ENCODE measurements at regions not wholly inside any gene's neighbourhood (a gene's known extent, or its start where the extent isn't known, plus 50 kb on each side); places are given as distances from the start of the nearest gene placed in this dataset.
"Not testable (repeated sequence)": the region's sequence is repeated elsewhere in the genome, so short reads cannot be mapped to it uniquely, and the experiment has no call there.

DNA sequence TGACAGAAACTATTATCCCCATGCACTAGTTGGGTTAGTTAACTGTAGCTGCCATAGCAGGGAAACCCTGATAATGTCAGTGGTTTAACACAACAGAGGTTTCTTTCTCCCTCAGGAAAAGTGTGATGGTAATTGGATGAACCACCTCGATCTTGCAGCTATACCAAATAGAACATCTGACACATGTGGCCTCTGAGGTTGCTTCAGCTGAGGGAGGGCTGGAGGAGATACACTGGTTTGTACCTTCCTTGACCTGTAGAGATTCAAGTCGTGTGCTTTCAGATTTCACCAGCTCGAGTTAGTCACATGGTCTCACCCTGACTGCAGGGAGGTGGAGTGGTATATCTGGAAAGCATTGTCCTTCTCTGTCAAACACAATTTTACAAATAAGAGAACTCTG, 147.2 kb upstream of the SFRP2 start:
- no peak for DNase-seq (ENCODE audit: low spot score)

DNA sequence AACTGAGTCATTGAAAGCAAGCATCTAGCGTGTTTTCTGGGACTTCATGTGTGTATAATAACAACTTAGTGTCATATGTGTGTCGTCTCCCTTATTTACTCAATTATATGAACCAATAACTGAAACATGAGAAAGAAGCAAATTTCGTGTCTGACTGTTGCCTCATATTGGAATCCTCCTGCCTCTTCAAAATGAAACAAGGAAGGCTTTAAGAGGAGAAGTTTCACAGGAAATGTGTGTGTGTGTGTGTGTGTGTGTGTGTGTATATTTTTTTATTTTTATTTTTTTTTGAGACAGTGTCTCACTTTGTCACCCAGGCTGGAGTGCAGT, 145.8 kb upstream of the SFRP2 start:
- DNase-seq (ENCODE audit: low spot score), result no peak

DNA sequence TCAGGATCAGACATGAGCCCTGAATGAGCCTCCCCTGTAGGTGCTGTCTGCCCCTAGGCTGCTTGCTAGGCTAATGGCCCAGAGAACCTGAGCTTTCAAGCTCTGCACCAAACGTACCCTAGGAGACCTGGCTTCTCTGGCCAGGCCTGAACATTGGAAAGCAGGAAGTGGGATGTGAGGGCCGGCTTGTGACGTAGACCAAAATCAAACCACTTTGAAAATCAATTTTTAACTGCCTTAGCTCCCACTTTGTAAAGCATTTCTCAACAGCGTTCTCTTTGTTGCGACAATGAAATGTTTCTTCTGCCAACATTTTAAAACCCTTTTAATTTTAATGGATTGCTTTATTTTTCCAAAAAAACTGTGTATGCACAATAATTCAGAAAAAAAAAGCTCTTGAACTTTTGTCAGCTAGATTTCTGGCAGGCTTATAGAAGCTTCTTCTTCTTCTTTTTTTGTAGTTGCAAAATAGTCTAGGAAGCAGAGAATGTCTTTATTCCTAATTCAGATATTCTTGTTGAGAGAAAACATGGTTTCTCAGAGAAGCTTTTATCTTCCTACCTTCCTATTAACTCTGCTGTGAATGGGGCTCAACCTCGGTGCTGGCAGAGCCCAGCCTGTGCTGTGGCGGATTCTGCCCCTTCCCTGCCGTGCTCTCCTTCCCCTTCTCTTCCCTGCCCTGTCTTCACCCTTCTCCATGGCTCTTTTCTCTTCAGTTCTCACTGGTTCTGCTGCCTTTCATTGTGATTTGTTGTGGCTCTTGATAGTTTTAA, 145.2 kb upstream of the SFRP2 start:
- DNase-seq (ENCODE audit: low spot score), result no peak

DNA sequence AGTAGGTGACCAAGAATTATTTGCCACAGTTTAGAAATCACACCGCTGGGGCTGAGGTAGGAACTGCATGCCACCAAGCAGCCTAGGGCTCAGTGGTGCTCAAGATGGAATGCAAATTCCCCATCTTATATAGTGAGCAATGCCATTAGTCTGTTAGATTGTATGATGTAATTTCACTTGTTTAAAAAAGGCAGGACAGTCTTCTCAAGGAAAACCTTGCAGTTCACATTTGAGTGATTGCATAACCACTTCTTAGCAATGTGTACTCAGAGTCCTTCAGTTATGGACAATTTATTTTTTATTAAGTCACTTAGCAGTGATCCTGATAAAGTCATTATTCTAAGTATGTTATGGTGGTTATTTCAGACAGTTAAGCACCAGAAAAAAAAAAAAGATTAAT, 142.9 kb upstream of the SFRP2 start:
- DNase-seq (ENCODE audit: low spot score), result no peak

DNA sequence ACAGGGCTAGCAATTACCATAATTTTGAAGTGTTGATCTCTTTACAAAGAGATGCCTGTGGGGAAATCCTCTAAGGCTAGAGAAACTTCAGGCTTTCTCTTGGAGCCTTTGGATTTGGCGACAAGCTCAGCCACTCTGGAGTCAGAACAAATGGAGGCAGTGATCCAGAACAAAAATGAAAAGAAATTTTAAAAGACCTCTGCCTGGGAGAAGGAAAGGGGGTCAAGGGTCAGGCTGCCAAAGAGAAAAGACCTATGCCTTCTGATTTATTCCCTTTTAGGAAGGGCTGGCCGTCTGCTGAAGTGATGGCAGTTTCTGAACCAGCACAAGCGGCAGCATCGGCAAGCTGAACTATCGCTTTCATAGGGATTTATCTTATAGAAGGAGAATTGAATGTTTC, 140.8 kb upstream of the SFRP2 start:
- DNase-seq (ENCODE audit: low spot score), result no peak

DNA sequence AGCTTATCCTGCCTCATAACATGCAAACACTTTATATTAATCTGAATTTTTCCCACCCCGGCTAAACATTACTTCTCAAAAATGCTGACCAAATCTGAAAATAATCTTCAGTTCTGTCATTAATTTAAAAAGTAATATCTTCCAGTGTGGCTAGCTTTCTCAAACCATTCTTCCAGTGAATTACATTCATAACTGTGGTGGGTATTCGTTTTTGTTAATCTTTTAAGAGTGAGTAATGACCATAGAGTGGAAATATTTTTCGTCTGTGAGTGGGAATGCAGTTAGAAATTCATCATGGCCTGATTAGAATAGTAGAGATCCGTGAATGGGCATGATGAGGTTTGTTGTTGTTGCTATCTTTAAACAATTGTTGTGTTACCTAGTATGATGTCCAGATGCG, 138.6 kb upstream of the SFRP2 start:
- DNase-seq (ENCODE audit: low spot score), result no peak

DNA sequence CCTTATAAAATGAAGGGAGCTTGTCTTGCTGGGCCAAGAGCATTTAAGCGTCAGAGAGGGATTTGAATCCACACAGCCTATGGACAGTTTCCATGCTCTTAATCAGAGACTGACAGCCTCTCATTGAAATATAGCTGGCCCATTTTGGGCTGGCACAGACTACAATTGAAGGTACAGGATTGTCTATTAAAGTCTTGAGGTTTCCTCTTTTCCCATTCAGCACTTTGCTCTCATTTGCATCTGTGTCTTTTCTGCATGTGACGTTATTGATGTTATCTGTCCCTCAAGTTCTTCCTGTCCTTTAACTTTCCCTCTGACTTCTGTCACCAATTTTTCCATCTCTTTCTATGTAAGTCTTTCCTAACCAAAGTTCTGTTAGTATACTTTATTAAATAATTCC, 133.3 kb upstream of the SFRP2 start:
- no peak for DNase-seq (ENCODE audit: low spot score)

DNA sequence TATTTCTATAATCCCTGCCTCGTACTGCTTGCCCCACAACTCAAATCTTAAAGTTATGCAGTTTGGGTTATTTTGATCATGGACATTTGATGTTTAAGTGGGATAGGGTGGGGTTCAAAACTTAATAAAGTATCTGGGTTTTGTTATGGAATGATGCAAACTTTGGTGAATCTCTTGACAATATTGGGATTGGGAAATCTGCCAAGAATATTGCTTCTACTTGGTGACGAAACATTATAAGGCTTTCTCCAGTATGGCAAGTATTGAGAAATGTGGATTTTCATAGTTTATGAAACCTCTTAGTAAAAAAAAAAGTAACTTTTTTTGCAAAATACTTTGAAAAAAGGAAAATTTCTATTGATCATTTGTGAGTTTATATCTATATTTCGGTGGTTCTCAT, 130.8 kb upstream of the SFRP2 start:
- DNase-seq (ENCODE audit: low spot score), result no peak

DNA sequence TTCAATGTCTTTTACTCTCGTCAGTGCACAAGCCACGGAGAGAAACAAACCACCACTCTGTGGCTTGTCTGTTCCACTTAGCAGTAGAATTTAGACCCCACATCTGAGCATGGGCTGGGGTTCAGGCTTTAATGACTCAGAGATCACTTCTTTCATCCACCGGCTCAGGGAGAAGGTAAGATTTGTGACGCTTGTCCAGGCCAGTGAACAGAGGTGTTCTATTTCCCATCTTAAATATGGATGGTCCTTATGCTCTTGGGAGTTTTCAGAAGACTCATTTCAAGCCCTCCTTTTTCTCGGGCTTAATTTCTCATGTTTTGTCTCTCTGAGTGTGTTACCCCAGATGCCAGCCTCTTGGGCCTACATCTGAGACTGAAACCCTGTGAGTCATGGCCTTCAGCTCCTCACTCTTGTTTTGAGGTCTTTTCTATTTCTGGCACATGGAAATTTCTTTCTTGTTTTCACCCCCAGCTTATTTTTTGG, 127.4 kb upstream of the SFRP2 start:
- no peak for DNase-seq (ENCODE audit: low spot score)

DNA sequence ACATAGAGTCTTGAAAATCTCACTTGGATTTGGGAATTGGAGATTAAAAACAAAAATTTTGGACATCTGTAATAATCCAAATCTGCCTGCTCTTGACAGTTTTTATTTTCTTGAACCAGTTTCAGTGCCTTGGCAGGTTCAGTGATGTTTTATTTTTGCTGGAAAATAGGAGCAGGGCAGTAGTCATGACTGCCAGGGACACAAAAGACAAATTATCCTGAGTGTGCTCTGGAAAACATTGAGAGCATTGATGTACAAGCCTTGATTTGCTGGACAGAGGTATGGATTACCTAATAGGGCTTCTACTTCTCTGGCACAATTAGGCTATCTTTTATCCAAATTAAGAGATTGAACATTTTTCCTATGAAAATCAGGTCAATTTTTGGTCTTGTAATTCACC, 123.4 kb upstream of the SFRP2 start:
- no peak for DNase-seq (ENCODE audit: low spot score)

DNA sequence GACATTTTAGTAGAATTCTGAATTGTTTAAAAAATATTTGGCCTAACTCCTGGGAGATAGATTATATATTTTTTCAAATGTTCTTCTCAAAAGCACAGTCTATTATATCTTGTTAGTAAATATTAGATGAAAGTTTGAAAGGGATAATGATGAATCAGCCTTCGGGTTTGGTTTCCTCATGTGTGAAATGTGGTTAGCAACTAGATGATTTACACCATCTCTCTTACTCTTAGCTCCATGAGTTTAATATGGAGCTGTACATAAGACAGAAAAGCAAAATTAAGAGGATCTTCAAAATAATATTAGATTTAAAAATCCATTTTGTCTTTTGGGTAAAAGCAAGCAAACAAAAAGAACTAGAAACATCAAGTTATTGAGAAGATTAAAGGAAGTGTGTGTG, 120.8 kb upstream of the SFRP2 start:
- DNase-seq (ENCODE audit: low spot score), result no peak

DNA sequence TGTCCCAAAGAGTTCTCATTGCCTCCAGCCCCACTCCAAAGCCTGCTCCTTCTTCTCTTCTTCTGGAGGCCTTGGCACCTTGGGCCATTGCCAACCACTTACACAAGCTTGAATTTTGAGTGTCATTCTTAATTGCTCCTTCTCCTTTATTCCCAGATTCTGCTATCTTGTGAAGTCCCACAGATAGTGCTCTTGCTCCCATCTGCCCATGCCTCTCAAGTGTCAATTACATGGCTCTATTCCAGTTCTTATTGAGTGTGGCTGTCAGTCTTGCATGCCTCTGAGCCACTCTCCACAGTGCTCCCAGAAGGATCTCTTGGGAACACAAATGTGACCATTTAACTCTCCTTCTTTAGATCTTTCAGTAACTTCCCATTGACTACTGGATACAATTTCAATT, 117.3 kb upstream of the SFRP2 start:
- DNase-seq (ENCODE audit: low spot score), result no peak

DNA sequence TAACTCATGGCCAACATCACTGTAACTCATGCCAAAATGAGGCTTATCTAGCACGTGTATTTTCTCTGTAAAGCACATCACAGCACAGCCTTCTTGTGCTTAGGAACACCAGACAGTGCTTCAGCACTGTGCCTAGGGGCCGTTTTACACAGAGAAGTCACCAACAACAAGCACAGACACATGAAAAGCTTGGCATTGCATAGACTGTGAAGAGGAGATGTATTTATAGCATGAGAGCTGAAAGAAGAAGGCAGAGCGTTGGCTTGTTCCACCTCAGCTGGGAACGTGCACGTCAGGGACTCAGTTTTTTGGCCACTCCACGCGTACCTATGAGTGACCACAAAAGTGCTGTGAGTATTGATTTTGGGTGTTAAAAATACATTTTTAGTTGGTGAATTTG, 116.3 kb upstream of the SFRP2 start:
- DNase-seq (ENCODE audit: low spot score), result no peak

DNA sequence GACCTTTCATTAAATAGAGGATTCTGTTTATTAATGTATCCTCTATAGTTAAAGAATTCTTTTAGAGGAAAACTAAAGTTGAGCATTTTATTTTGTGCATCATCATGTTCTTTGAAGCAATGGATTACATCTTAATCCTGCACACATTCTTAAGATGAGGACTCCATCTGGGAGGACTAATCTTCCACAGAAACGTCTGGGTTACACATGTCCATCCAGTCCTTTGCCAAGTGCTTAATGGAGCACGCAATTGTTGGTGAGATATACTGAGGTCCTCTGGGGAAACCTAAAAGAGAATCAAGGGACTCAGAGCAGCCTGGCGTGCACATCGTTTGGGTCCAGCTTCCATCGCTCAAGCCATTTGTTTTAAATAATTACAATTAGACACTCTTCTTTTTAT, 115.1 kb upstream of the SFRP2 start:
- DNase-seq (ENCODE audit: low spot score), result no peak

DNA sequence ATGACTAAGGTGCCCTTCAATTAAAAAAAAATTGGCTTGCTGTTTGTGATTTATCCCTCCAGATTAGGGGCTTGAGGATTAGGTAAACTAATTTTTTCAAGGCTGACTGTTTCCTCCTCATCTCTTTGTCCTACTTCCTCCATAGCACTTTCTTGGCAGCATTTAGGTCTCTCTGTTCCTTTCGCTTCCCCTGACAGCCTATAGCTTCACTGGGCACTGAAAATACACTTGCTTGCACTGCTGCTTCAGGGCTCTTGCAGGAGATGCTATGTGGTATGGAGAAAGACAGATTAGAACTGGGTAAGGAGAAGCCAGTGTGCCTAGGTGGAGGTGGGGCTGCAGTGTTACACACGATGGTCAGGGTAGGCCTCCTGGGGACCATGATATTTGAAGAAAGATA, 112.3 kb upstream of the SFRP2 start:
- no peak for DNase-seq (ENCODE audit: low spot score)

DNA sequence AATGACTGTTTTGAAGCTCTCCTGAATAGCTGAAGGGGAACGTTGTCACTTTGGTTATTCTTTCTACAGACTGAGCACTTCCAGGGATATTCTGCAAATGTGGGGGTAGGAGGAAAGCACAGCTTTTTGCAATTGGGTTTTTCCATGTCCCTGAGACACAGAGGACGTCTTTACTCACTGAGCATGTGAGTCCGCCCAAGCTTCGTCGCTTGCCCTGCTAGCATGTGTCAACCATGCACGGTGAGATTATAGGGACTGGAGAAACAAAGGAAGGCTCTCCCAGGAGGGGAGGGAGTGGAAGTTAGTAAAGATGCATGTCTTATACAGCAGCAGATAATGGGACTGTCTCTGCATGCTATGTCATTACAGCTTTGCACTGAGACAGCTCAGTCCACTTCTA, 111.5 kb upstream of the SFRP2 start:
- no peak for DNase-seq (ENCODE audit: low spot score)

DNA sequence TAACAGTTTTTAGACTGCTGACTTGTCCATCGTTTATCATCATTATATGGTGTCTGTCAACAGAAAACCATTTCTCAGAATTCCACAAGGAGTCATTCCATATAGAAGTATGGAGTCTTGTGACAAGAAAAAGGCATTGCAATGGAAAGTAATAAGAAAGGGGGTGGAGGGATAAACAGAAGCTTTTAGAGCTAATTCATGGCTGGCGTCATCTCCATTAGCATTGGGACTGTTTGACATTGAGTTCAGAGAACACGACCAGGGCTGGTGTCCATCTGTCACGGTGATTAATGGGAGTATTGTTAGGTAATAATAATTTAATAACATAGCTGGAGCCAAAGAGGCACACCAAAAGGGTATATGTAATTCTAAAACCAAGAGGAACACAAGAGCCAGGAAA, 101.9 kb upstream of the SFRP2 start:
- DNase-seq (ENCODE audit: low spot score), result no peak

DNA sequence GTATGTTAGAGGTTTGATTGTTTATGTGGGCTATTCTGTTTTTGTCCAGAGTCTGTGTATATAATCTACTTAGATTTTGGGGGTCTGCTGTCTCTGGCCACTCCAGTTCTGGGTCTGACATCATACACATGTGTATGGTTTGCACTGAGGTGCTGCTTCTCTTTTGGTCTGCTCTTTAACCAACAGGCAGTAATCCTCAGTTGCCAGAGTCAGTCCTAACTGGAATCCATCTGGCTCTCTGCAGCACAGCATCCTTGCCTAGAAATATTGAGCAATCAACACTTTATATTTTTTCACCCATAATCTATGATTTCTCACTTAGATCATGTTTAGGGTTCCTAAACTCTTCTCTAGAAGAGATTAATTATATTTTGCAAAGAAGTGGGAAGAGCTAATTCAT, 98.3 kb upstream of the SFRP2 start:
- DNase-seq (ENCODE audit: low spot score), result no peak

DNA sequence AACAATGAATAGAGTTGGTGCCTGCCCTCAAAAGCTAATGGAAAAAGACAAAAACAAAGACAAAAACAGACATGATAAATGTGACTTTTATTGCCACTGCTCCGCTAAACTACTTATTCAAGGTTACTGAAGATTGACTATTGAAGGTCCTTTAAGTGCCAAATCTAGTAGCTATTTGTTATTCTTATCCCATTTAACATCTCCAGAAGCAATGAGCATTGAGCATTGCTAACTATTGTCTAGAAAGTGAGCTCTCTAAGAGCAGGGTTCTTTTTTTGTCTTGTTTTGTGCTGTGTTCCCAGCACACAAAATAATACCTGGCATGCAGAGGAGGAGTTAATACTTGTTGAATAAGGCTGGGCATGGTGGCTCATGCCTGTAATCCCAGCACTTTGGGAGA, 95.4 kb upstream of the SFRP2 start:
- no peak for DNase-seq (ENCODE audit: low spot score)

DNA sequence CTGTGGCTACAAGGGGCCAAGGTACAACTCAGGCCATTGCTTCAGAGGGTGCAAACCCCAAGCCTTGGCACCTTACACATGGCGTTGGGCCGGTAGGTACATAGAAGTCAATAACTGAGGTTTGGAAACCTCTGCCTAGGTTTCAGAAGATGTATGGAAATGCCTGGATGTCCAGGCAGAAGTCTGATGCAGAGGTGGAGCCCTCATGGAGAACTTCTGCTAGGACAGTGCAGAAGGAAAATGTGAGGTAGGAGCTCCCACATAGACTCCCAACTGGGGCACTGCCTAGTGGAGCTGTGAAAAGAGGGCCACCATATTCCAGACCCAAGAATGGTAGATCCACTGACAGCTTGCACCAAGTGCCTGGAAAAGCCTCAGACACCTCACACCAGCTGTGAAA, 92.1 kb upstream of the SFRP2 start:
- no peak for DNase-seq (ENCODE audit: low spot score)

DNA sequence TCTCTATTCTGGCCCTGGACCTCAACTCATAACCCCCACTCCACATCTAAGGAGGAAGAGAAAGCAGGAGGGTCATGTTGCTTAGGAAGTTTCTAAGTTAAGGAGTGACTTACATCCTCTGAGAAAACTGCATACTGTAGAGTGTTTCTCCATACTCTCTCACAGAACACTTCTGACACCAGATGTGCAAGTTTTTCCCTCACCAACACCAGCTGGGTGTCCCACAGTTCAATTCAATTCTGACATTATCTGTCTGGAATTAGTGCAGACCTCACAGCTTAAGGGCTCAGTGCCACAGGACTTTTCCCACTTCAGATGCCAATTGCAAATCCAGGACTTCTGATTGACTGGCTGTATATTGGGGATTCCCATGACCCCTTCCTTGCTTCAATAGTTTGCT, 89.0 kb upstream of the SFRP2 start:
- no peak for DNase-seq (ENCODE audit: low spot score)

DNA sequence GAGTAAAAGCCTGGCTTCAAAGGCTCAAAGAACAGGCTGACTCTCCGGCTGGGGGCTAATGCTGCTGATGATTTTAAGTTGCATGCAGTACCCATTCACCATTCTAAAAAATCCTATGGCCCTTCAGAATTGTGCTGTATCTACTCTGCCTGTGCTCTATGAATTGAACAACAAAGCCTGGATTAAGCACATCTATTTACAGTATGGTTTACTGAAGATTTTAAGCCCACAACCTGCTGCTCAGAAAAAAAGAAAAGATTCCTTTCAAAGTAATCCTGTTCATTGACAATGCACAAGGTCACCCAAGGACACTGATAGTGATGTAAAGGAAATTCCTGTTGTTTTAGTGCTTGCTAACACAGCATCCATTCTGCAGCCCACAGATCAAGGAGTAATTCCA, 84.9 kb upstream of the SFRP2 start:
- DNase-seq (ENCODE audit: low spot score), result no peak

DNA sequence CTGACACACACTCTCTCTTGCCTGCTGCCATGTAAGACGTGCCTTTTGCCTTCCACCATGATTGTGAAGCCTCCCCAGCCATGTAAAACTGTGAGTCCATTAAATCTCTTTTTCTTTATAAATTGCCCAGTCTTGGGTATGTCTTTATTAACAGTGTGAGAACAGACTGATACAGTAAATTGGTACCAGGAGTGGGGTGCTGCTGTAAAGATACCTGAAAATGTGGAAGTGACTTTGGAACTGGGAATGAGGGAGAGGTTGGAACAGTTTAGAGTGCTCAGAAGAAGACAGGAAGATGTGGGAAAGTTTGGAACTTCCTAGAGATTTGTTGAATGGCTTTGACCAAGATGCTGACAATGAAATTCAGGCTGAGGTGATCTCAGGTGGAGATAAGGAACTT, 77.9 kb upstream of the SFRP2 start:
- not testable (repeated sequence) for DNase-seq (ENCODE audit: low spot score)

DNA sequence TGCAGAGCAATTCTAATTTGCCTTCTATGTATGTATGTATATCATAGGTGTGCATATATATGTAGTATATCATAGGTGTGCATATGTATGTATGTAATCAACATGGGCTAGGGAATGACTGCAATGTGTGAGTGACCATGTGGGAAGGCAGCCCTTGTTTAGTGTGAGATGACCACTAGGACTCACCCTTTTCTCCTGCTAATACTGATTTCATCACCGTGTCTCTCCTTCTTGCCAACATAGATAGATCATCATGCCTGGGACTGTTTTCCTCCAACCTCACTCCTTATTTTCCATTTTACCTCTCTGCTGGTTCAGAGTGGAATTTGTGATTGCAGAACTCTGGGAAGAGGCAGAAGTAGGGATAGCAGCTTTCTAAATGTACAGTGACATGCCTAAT, 63.6 kb upstream of the SFRP2 start:
- DNase-seq (ENCODE audit: low spot score), result no peak

Data from CD4-positive, alpha-beta T cell treated with Interleukin-15 for 4 hours (primary cell).